ENCODE measurements at regions not wholly inside any gene's neighbourhood (a gene's known extent, or its start where the extent isn't known, plus 50 kb on each side); places are given as distances from the start of the nearest gene placed in this dataset.

DNA sequence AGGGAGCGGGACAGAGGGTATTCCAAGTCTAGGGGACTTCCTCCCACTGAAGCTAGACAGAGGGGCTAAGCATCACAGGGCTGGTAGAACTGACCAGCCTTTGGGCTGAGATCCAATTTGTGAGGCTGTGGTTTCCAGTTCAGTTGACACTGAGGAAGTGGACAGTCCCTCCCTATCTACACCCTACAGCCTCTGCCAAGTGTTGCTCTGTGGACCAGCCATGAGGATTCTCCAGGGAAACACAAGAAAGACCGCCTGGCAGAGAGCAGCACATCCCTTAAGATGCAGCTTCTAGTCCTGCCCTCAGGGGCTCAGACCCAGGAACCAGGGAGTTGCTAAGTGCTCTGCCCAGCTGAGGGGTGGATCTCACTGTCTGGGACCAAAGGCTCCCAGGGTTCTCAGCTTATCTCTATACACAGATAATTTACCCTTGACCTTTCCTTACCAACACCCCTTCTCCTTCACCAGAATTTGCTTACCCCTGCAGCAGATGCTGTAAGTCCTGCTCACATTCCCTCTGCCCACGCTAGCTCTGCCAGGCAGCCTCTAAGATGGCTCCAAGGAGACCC, 252.0 kb downstream of the SKIDA1 start:
- Mint-ChIP-seq H3K9me3 (peaks cover 3% of the 10 kb centered on the region), H3K36me3 (ENCODE audit: low read depth) (no peaks in the 10 kb centered on the region), H3K4me1 (no peaks in the 10 kb centered on the region), H3K27me3 (no peaks in the 10 kb centered on the region), H3K4me3 (no peak overlapping the region), H3K27ac (no peak overlapping the region)
- no peak for DNase-seq
- intact Hi-C loops (cut with micrococcal nuclease) = loop anchor here (10.0 kb wide), 1 partner anchor 681 kb away; no protein-coding TSS in a partner anchor

- intact Hi-C loops (cut with micrococcal nuclease) = loop anchor here (10.0 kb wide), 1 partner anchor 682 kb away; no protein-coding TSS in a partner anchor
- Mint-ChIP-seq H3K9me3 (peaks cover 3% of the 10 kb centered on the region), H3K27ac (no peak overlapping the region), H3K27me3 (no peaks in the 10 kb centered on the region), H3K4me3 (no peak overlapping the region), H3K4me1 (no peaks in the 10 kb centered on the region), H3K36me3 (ENCODE audit: low read depth) (no peaks in the 10 kb centered on the region)
- no peak for DNase-seq
These were observed 252.7 kb downstream of the SKIDA1 start for GRCh38 chr10:21272643-21273399.

GRCh38 chr10:21270976-21271375, 254.5 kb downstream of the SKIDA1 start:
- Mint-ChIP-seq H3K9me3 (peaks cover 3% of the 10 kb centered on the region), H3K4me1 (no peaks in the 10 kb centered on the region)
- intact Hi-C loops (cut with micrococcal nuclease) = loop anchor here (10.0 kb wide), 1 partner anchor 684 kb away; no protein-coding TSS in a partner anchor

GRCh38 chr10:21269289-21269688, 256.2 kb downstream of the SKIDA1 start:
- DNase-seq = no peak
- H3K36me3 Mint-ChIP-seq (ENCODE audit: low read depth) = no peaks in the 10 kb centered on the region
- no peaks in the 10 kb centered on the region for H3K4me1 Mint-ChIP-seq
- peaks cover 3% of the 10 kb centered on the region for H3K9me3 Mint-ChIP-seq
- no peak overlapping the region for H3K4me3 Mint-ChIP-seq
- intact Hi-C loops (cut with micrococcal nuclease) = no loop called here
- H3K27ac Mint-ChIP-seq = no peak overlapping the region
- H3K27me3 Mint-ChIP-seq = no peaks in the 10 kb centered on the region

More at GRCh38 chr10:21270976-21271375, 254.5 kb downstream of the SKIDA1 start:
- Mint-ChIP-seq H3K27me3 (no peaks in the 10 kb centered on the region), H3K4me3 (no peak overlapping the region), H3K27ac (no peak overlapping the region), H3K36me3 (ENCODE audit: low read depth) (no peaks in the 10 kb centered on the region)
- DNase-seq = no peak

DNA sequence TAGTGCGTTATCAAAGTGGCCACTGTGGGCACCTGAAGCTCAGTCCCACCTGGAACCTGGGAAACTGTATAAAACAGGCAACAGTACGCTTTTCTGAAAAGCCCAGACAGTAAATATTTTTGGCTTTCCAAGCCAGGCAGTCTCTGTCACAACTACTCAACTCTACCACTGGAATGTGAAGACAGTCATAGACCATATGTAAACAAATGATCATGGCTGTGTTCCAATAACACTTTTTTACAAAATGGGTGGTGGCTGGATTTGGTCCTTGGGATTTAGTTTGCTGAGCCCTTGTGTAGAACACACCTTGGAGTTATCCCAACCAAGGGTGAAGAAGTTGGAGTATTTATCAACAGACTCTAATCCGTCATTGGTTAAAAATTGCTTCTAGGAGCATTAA, 259.9 kb downstream of the SKIDA1 start:
- H3K9me3 Mint-ChIP-seq = peaks cover 1% of the 10 kb centered on the region
- DNase-seq = no peak
- H3K4me1 Mint-ChIP-seq = no peaks in the 10 kb centered on the region
- no peaks in the 10 kb centered on the region for H3K27me3 Mint-ChIP-seq
- intact Hi-C loops (cut with micrococcal nuclease) = no loop called here
- no peaks in the 10 kb centered on the region for H3K36me3 Mint-ChIP-seq (ENCODE audit: low read depth)
- no peak overlapping the region for H3K4me3 Mint-ChIP-seq
- H3K27ac Mint-ChIP-seq = no peak overlapping the region

DNA sequence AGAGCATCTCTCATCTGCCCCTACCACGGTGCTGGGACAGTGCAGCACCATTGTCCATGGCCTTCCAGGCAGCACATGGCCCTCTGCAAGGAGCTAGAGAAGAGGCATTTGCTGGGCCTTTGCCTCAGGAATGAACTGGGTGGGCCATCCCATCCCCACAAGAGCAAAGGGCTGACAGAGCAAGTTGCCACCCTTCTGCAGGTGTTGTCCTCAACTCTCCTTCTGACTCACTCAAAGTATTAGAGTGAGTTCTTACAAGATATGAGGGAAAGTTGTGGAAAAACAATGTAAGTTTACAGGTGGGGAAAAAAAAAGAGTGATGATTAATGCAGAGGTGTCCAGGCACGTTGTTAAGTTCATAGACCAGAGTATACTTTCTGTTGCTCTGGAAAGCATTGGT, 261.2 kb downstream of the SKIDA1 start:
- H3K4me1 Mint-ChIP-seq = no peaks in the 10 kb centered on the region
- no peaks in the 10 kb centered on the region for H3K9me3 Mint-ChIP-seq
- no peaks in the 10 kb centered on the region for H3K27me3 Mint-ChIP-seq
- H3K27ac Mint-ChIP-seq = no peak overlapping the region
- DNase-seq = no peak
- H3K4me3 Mint-ChIP-seq = no peak overlapping the region
- intact Hi-C loops (cut with micrococcal nuclease) = no loop called here
- H3K36me3 Mint-ChIP-seq (ENCODE audit: low read depth) = no peaks in the 10 kb centered on the region

DNA sequence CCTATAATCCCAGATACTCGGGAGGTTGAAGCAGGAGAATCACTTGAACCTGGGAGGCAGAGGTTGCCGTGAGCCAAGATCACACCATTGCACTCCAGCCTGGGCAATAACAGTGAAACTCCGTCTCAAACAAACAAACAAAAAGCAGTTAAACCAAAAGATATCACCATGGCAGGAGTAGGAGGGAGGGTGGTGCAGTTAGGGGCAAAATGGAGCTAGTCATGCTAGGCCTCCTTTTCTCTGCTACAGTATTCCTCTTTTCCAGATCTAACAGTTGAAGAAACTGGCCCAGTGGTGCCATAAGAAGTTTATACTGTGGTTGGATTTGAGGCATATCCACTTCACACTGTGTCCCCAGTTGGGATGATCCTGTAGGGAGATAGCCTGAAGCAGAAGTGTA, 261.6 kb downstream of the SKIDA1 start:
- Mint-ChIP-seq H3K4me1 (no peaks in the 10 kb centered on the region), H3K27me3 (no peaks in the 10 kb centered on the region), H3K4me3 (no peak overlapping the region), H3K9me3 (no peaks in the 10 kb centered on the region), H3K27ac (no peak overlapping the region), H3K36me3 (ENCODE audit: low read depth) (no peaks in the 10 kb centered on the region)
- intact Hi-C loops (cut with micrococcal nuclease) = no loop called here
- DNase-seq = no peak

- Mint-ChIP-seq H3K27ac (no peak overlapping the region), H3K36me3 (ENCODE audit: low read depth) (no peaks in the 10 kb centered on the region), H3K4me3 (no peak overlapping the region), H3K4me1 (no peaks in the 10 kb centered on the region), H3K27me3 (no peaks in the 10 kb centered on the region), H3K9me3 (no peaks in the 10 kb centered on the region)
- no peak for DNase-seq
- intact Hi-C loops (cut with micrococcal nuclease) = no loop called here
These were observed 262.1 kb downstream of the SKIDA1 start for GRCh38 chr10:21263263-21263803.

- intact Hi-C loops (cut with micrococcal nuclease) = no loop called here
- H3K4me1 Mint-ChIP-seq = no peaks in the 10 kb centered on the region
- H3K27ac Mint-ChIP-seq = no peak overlapping the region
- no peak for DNase-seq
- no peaks in the 10 kb centered on the region for H3K9me3 Mint-ChIP-seq
- no peak overlapping the region for H3K4me3 Mint-ChIP-seq
- H3K27me3 Mint-ChIP-seq = no peaks in the 10 kb centered on the region
- no peaks in the 10 kb centered on the region for H3K36me3 Mint-ChIP-seq (ENCODE audit: low read depth)
These were observed 263.6 kb downstream of the SKIDA1 start for GRCh38 chr10:21261842-21262294.

DNA sequence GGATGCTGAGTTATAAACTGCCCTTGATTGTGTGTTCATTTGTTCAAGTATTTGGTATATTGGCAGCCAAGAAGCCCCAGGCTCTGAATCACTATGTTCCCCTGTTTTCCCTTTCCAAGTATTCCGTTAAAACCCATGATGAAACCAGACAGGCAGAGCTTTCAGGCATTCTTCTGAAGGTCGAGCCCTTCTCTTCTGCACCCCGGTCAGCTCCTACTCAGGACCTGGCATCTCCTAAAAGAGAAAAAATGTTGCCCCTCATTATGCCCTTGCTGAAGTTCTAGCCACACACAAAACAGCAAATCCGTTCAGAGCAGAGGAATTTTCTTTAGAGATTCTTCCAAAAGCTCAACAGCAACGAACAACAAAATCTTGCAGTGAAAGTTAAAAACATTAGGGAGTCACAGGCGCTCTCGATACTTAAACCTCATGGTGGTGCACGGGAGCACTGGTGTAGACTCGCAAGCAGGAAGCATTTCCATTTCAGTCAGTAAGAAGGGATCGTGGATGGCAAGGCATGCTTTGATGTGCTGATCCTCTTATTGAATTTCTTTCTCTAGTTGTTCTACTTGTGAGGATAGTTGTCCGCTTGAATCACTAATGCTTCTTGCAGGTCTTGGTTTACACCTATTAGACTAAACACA, 264.9 kb downstream of the SKIDA1 start:
- DNase-seq = no peak
- intact Hi-C loops (cut with micrococcal nuclease) = no loop called here
- H3K36me3 Mint-ChIP-seq (ENCODE audit: low read depth) = no peaks in the 10 kb centered on the region
- no peaks in the 10 kb centered on the region for H3K9me3 Mint-ChIP-seq
- no peak overlapping the region for H3K4me3 Mint-ChIP-seq
- H3K4me1 Mint-ChIP-seq = no peaks in the 10 kb centered on the region
- no peak overlapping the region for H3K27ac Mint-ChIP-seq
- no peaks in the 10 kb centered on the region for H3K27me3 Mint-ChIP-seq

DNA sequence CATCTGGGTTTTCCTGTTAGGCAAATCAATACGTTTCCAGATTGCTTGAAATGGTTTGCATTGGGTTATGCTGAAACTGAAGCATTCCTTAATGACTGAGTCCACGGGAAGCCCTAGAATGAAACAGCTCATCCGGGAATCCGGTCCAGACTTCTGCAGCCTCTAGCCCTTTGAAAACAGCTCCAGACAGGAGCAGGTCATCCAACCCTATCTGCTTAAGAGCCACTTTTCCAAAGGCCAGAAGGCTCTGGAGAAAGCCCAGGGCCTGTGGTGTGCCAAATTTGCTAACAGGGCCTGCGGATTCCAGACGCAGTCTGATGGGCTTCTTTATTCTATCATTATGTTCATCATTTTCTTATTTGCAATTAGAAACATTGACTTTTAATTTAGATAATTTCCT, 265.4 kb downstream of the SKIDA1 start:
- Mint-ChIP-seq H3K4me1 (no peaks in the 10 kb centered on the region), H3K27ac (no peak overlapping the region), H3K27me3 (no peaks in the 10 kb centered on the region), H3K4me3 (no peak overlapping the region), H3K36me3 (ENCODE audit: low read depth) (no peaks in the 10 kb centered on the region), H3K9me3 (no peaks in the 10 kb centered on the region)
- no peak for DNase-seq
- intact Hi-C loops (cut with micrococcal nuclease) = no loop called here

- H3K27me3 Mint-ChIP-seq = no peaks in the 10 kb centered on the region
- no peaks in the 10 kb centered on the region for H3K9me3 Mint-ChIP-seq
- H3K4me3 Mint-ChIP-seq = no peak overlapping the region
- no peak overlapping the region for H3K27ac Mint-ChIP-seq
- no peaks in the 10 kb centered on the region for H3K4me1 Mint-ChIP-seq
- no peaks in the 10 kb centered on the region for H3K36me3 Mint-ChIP-seq (ENCODE audit: low read depth)
- intact Hi-C loops (cut with micrococcal nuclease) = no loop called here
- DNase-seq = no peak
These were observed 267.6 kb downstream of the SKIDA1 start for GRCh38 chr10:21257919-21258318.

- Mint-ChIP-seq H3K9me3 (no peaks in the 10 kb centered on the region), H3K36me3 (ENCODE audit: low read depth) (no peaks in the 10 kb centered on the region), H3K27ac (no peak overlapping the region), H3K4me1 (no peaks in the 10 kb centered on the region), H3K27me3 (no peaks in the 10 kb centered on the region), H3K4me3 (no peak overlapping the region)
- DNase-seq = no peak
- intact Hi-C loops (cut with micrococcal nuclease) = no loop called here
These were observed 268.3 kb downstream of the SKIDA1 start for GRCh38 chr10:21257191-21257590.

DNA sequence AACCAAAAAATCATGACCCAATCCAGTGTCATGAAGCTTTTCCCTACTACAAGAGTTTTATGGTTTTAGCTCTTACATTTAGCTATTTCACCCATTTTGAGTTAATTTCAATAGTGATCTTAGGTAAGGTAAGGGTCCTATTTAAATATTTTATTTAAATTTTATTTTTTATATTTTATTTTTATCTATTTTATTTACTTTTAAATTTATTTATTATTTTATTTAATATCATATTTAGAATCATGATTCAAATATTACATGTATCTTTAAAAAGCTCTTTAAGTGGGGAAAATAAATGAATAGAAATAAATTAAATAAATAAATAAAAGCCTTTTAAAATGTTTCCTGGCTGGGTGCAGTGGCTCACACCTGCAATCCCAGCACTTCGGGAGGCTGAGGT, 276.0 kb downstream of the SKIDA1 start:
- H3K9me3 Mint-ChIP-seq = no peaks in the 10 kb centered on the region
- H3K36me3 Mint-ChIP-seq (ENCODE audit: low read depth) = no peaks in the 10 kb centered on the region
- DNase-seq = no peak
- intact Hi-C loops (cut with micrococcal nuclease) = no loop called here
- H3K4me3 Mint-ChIP-seq = no peak overlapping the region
- H3K4me1 Mint-ChIP-seq = no peaks in the 10 kb centered on the region
- H3K27me3 Mint-ChIP-seq = peaks cover 2% of the 10 kb centered on the region
- H3K27ac Mint-ChIP-seq = no peak overlapping the region

Measured in activated CD4-positive, alpha-beta T cell treated with anti-CD3 and anti-CD28 coated beads, Interleukin-2, amount 10 ng/mL, durations not matched to agents 24 days and 14 days (primary cell).